NCI-H748 (cell line): ENCODE measurements at regions not wholly inside any gene's neighbourhood (a gene's known extent, or its start where the extent isn't known, plus 50 kb on each side); places are given as distances from the start of the nearest gene placed in this dataset.
A peak's percentile ranks its signal among the peaks of the same experiment; 100 is the strongest.

Source experiments
- DNase-seq: peaks from one replicate; lab custom pipeline; 2025; ENCODE audit not compliant: unreplicated experiment; lab: John Stamatoyannopoulos, UW

DNA sequence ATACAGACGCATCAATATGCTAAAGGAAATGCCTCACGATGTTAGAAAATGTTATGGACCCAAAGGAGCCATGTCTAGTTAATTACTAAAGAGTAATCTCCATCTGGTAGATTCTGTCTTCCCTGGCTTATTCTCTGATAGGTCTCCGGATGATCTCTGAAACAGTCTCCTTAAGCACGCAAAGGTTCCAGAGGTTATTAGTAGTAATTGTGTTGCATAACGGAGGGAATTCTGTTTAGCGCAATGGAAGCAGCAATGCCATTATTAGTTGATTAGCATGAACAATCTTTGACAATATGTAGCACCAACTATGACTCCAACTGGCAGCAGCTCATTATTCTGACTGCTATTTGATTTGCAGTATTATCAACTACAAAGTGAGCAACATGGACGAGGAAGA lies 952.5 kb upstream of the SEMA6D start:
- no peak for DNase-seq

DNA sequence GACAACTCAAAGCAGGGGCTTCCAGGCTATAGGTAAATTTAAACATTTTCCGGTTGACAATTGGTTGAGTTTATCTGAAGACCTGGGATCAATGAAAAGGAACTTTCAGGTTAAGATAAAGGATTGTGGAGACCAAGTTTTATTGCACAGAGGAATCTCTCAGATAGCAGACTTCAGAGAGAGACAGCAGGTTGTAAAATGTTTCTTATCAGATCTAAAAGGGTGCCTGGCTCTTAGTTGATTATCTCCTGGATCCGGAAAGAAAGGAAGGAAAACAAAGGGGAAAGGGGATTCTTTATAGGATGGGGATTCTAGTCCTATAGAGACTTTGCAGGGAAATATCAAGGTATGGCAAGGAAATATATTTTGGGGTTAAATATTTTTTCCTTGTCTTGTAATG lies 951.3 kb upstream of the SEMA6D start:
- no peak for DNase-seq

DNA sequence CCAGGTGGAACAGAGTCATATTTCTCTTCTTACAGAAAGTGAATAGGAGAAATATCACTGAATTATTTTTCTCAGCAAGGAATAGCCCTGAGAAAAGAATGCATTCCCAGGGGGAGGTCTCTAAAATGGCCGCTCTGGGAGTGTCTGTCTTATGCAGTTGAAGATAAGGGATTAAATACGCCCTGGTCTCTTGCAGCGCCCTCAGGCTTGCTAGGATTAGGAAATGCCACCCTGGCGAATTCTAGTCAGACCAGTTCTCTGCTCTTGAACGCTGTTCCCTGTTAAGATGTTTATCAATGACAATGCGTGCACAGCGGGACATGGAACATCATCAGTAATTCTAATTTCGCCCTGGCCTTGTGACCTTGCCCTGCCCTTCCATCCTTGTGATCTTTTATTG lies 949.0 kb upstream of the SEMA6D start:
- no peak for DNase-seq

- DNase-seq: no peak
Observed at GRCh38 chr15:46773016-46773415, 944.3 kb upstream of the SEMA6D start.

DNA sequence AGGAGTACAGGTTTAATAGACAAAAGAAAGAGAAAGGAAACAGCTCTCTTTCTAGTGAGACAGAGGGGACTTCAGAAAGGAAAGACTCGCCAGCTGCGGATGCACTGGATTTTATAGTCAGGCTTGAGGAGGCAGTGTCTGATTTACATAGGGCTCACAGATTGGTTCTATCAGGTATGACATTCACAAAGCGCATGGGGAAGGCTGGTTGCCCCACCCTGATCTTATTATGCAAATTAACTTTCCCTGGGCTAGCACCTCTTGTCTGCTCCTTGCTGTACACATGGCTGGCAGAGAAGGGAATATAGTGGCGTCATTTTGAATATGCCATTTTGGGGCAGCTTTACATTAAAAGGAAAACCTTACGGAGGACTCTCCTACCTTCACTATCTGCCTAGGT lies 938.4 kb upstream of the SEMA6D start:
- peak; percentile 5 for DNase-seq

GRCh38 chr15:46786590-46787285 lies 930.6 kb upstream of the SEMA6D start:
- DNase-seq: peak; percentile 39

DNA sequence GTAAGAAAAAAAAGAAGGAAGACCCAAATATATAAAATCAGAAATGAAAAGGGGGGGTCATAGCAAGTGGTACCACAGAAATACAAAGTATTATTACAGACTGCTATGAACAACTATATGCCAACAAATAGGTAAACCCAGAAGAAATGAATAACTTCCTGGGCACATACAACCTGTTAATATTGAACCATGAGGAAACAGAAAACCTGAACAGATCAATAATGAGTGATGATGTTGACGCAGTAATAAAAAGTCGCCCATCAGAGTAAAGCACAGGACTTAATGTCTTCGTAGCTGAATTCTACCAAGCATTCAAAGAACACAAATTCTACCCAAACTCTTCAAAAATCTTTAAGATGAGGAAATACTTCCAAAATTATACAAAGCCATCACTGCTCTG lies 921.6 kb upstream of the SEMA6D start:
- DNase-seq: no peak

DNA sequence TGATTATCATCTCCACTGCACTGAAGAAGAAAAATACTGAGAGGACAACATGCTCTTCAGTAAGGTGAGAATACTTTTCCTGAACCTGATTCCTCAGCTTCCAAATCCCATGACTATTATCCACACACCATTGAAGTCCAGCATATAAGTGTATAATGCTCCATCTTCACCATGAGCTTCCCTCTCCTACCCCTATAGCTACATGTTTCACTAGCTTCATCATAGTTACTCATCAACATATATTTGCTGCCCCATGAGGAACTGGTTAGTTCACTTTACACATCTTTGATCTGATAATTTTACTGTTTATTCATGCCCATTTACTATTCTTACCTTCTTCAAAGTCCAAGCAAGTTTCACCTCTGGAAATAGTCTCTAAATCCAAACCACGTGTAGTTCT lies 908.5 kb upstream of the SEMA6D start:
- no peak for DNase-seq

GRCh38 chr15:46815240-46815639 lies 902.1 kb upstream of the SEMA6D start:
- DNase-seq: peak; percentile 1

DNA sequence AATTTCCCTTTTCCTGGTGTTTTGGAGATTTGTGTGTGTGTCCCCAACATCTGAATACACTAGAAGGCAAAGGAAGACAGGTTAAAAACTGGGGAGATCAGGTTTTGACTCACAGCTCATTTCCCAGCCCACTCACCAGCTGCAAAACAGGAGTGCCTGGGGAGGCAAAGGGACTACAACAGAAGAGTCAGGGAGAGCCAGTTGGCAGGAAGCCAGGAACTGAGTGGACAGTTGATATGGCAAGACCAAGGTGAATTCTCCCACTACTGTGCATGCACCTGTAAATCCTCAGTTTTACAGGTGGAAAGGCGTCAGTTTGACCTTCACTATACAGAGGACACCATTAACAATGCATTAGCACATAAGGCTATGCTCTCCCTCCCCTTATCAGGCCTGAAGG lies 901.5 kb upstream of the SEMA6D start:
- DNase-seq: peak; percentile 90

DNA sequence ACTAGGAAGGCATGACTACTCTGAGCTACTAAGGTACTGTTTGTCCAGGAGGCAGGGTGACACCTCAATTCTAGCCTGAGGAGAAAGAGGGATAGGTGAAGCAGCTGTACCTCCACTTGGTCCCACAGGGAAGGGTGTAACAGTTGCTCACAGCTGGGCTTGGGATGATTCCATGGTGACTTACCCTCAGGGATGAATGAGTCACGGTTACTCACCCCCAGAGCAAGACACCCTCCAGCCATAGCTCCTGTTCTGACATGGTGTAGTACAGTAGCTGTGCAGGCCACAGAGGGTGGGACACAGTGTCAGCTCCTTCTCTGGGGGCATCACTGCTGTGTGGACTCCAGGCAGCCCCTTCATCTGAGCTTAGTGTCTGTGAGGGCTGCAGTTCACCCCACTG lies 868.6 kb upstream of the SEMA6D start:
- DNase-seq: no peak

GRCh38 chr15:46853600-46853999 lies 863.7 kb upstream of the SEMA6D start:
- DNase-seq: no peak

- no peak for DNase-seq
Observed at GRCh38 chr15:46854564-46854963, 862.7 kb upstream of the SEMA6D start.

- DNase-seq: peak; percentile 28
Observed at GRCh38 chr15:46855388-46855787, 861.9 kb upstream of the SEMA6D start.

GRCh38 chr15:46856839-46857502 lies 860.3 kb upstream of the SEMA6D start:
- DNase-seq: peak; percentile 89

GRCh38 chr15:46858150-46858549 lies 859.2 kb upstream of the SEMA6D start:
- peak; percentile 71 for DNase-seq

DNA sequence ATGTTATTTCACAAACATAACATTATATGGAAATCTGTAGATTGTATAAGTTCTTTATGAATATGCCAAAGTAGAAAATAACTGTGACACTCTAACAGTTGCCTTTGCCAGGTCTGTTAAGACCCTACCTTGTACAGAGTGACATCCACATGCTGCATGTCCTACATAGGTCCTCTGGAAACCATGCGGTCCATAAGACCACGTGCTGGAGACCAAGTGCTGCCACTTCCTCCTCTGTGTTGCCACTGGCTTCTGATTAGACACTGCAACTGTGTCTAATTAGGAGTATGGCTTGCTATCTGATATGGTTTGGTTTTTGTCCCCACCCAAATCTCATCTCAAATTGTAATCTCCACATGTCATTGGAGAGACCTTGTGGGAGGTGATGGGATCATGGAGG lies 855.5 kb upstream of the SEMA6D start:
- DNase-seq: no peak

DNA sequence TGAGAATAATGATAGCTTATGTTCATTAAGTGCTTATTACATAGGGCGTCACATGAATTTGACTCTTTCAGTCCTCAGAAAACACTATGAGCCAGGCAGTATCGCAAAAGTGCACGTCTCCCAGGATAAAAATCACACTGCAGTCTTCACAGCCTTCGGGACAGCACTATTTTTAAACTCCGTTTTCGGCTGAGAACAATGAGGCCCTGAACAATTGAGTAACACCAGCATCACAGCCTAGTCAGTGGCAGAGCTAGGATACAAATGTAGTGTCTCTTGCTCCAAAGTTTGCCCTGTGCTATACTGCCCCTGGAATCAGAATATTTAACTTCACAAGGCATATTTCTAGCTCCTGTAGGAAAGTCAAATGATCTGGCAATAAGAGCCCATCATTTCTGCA lies 852.1 kb upstream of the SEMA6D start:
- peak; percentile 57 for DNase-seq

DNA sequence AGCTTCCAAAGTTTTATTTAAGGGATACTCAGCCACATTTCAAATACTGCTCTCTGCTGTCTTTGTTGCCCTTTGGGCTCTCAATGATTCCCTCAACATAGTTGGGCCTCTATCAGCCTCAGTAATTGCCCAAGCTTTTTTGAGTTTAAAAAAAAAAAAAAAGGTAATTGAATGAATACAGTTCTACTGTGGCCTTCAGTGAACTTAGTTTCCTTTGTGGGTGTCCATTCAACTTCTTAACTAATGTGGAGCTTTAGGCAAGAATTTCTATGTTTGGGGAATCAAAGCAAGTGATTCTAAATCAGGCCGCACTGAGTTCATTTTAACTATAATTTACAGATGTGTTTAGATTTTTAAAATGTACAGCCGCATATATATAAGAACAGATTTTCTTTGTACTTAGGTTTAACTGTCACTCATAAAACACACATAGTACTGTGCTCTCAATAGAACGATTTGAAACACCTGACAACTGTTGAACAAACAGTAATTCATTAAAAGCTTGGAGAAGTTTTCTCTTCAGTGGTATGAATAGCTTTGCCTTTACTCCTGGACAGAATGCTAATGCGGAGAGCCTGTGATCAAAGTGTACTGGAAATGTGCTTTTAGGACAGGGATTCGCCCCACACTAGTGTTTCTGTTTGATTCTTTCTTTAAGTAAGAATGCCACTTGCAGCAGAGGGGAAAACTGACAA lies 844.9 kb upstream of the SEMA6D start:
- peak; percentile 29 for DNase-seq

GRCh38 chr15:46872981-46873330 lies 844.3 kb upstream of the SEMA6D start:
- peak; percentile 50 for DNase-seq

- no peak for DNase-seq
Observed at GRCh38 chr15:46879032-46879770, 838.1 kb upstream of the SEMA6D start.

- DNase-seq: no peak
Observed at GRCh38 chr15:46880791-46881190, 836.5 kb upstream of the SEMA6D start.
